ENCODE measurements at regions not wholly inside any gene's neighbourhood (a gene's known extent, or its start where the extent isn't known, plus 50 kb on each side); places are given as distances from the start of the nearest gene placed in this dataset.

DNA sequence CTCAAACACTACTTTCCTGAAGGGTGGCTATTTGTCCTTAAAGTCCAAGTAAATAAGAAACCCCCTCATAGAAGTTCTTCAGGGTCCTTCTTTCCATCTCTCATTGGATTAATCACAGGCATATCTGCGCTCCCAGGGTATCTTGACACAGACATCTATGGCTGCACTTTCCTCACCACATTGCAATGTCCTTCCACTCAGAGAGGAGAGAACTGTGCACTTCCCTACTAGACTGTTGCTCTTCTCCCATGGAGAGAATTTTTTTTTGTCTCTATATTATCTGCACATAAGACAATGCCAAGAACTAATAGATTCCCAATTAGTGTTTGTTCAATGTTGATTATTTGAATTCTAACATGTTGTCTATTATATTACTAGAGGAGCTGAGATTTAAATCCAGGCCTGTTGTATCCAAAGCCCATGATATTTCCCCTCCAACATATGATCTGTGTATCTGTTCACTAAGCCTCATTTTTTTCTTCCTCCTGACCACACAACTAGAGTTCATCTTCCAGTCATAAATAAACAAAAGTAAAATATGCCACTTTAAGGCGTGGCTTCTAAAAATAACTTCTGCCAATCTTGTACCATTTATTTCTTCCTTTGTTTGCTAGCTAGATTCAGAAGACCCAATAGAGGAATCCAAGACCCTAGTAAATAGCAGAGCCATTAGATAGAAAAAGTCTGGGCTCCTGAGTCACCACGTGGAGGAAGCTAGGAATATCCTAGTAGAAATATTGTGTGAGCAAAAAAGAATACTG lies 61.5 kb upstream of the FAM241A start:
- intact Hi-C loops (cut with micrococcal nuclease) = no loop called here
- BruUV-seq (replicated peaks) = no TSS peak

More for the DNA sequence above, 61.5 kb upstream of the FAM241A start:
- Histone ChIP-seq H3K79me2 (ENCODE audit: control insufficient read depth, insufficient read depth, low read length) (no peaks in the 10 kb centered on the region), H3K27ac (ENCODE audit: extremely low read depth, low read depth, low read length) (no peak overlapping the region), H3K4me1 (replicated peaks in 1 of 2; ENCODE audit: control insufficient read depth in 2 of 2, insufficient read depth in 2 of 2, low read length in 2 of 2) (no peaks in the 10 kb centered on the region; a peak in 3 of 5 replicates), H2AFZ (ENCODE audit: low read depth, low read length) (no peak overlapping the region), H3K9me3 (replicated peaks; ENCODE audit: control insufficient read depth, insufficient read depth, low read depth, low read length) (no peaks in the 10 kb centered on the region), H3K4me3 (no peak overlapping the region), H3K36me3 (ENCODE audit: control insufficient read depth, insufficient read depth, low read length) (no peaks in the 10 kb centered on the region), H3K4me2 (ENCODE audit: insufficient read depth, low read length) (no peak overlapping the region), H3K9me1 (ENCODE audit: control insufficient read depth, insufficient read depth, low read length) (no peaks in the 10 kb centered on the region), H3K27me3 (ENCODE audit: control insufficient read depth in 2 of 2, insufficient read depth in 2 of 2, low read length in 2 of 2) (no peaks in the 10 kb centered on the region), H3K9ac (ENCODE audit: insufficient read depth in 1 of 2, low read depth in 2 of 2, low read length in 2 of 2) (no peak overlapping the region), H4K20me1 (replicated peaks; ENCODE audit: control insufficient read depth, insufficient read depth, low read length) (no peaks in the 10 kb centered on the region)
- in situ Hi-C loops (cut with MboI) = no loop called here
- FAIRE-seq (no peak), ATAC-seq (no peak), DNase-seq (ENCODE audit: extremely low read depth in 1 of 4, low spot score in 3 of 4) (no peak)
- ChIA-PET POLR2A (no interaction called here), CTCF (ENCODE audit: low intra/inter-chr PET ratio) (no interaction called here)
- TF ChIP-seq, protein P1, sequence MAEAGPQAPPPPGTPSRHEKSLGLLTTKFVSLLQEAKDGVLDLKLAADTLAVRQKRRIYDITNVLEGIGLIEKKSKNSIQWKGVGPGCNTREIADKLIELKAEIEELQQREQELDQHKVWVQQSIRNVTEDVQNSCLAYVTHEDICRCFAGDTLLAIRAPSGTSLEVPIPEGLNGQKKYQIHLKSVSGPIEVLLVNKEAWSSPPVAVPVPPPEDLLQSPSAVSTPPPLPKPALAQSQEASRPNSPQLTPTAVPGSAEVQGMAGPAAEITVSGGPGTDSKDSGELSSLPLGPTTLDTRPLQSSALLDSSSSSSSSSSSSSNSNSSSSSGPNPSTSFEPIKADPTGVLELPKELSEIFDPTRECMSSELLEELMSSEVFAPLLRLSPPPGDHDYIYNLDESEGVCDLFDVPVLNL (CRISPR knock-in tag; IDR thresholded peaks at IDR 0.05; ENCODE audit: low read depth) = no peak
- TF ChIP-seq MTF1 (CRISPR knock-in tag; IDR thresholded peaks at IDR 0.05; ENCODE audit: borderline replicate concordance) (no peak), STAT5B (CRISPR knock-in tag; IDR thresholded peaks at IDR 0.05) (no peak), ZNF695 (CRISPR knock-in tag; IDR thresholded peaks at IDR 0.05) (no peak), RBM39 (optimal IDR thresholded peaks at IDR 0.05; ENCODE audit: low read depth, low read length) (no peak), PML (IDR thresholded peaks at IDR 0.05; ENCODE audit: low read length) (no peak), FOXJ3 (CRISPR knock-in tag; IDR thresholded peaks at IDR 0.05) (no peak)
- TF ChIP-seq, protein P2, sequence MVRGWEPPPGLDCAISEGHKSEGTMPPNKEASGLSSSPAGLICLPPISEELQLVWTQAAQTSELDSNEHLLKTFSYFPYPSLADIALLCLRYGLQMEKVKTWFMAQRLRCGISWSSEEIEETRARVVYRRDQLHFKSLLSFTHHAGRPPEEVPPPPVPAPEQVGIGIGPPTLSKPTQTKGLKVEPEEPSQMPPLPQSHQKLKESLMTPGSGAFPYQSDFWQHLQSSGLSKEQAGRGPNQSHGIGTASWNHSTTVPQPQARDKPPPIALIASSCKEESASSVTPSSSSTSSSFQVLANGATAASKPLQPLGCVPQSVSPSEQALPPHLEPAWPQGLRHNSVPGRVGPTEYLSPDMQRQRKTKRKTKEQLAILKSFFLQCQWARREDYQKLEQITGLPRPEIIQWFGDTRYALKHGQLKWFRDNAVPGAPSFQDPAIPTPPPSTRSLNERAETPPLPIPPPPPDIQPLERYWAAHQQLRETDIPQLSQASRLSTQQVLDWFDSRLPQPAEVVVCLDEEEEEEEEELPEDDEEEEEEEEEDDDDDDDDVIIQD (CRISPR knock-in tag; IDR thresholded peaks at IDR 0.05) = no peak
- TF ChIP-seq, protein P3, sequence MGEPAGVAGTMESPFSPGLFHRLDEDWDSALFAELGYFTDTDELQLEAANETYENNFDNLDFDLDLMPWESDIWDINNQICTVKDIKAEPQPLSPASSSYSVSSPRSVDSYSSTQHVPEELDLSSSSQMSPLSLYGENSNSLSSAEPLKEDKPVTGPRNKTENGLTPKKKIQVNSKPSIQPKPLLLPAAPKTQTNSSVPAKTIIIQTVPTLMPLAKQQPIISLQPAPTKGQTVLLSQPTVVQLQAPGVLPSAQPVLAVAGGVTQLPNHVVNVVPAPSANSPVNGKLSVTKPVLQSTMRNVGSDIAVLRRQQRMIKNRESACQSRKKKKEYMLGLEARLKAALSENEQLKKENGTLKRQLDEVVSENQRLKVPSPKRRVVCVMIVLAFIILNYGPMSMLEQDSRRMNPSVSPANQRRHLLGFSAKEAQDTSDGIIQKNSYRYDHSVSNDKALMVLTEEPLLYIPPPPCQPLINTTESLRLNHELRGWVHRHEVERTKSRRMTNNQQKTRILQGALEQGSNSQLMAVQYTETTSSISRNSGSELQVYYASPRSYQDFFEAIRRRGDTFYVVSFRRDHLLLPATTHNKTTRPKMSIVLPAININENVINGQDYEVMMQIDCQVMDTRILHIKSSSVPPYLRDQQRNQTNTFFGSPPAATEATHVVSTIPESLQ (CRISPR knock-in tag; IDR thresholded peaks at IDR 0.05) = no peak
- TF ChIP-seq, protein P4, sequence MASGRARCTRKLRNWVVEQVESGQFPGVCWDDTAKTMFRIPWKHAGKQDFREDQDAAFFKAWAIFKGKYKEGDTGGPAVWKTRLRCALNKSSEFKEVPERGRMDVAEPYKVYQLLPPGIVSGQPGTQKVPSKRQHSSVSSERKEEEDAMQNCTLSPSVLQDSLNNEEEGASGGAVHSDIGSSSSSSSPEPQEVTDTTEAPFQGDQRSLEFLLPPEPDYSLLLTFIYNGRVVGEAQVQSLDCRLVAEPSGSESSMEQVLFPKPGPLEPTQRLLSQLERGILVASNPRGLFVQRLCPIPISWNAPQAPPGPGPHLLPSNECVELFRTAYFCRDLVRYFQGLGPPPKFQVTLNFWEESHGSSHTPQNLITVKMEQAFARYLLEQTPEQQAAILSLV (tag; IDR thresholded peaks at IDR 0.05) = no peak
- WGBS (ENCODE audit: insufficient coverage, low coverage, missing lambda C conversion rate) = 10% methylated on average over 3 of the region's 3 CpGs
